ENCODE measurements at regions not wholly inside any gene's neighbourhood (a gene's known extent, or its start where the extent isn't known, plus 50 kb on each side); places are given as distances from the start of the nearest gene placed in this dataset.
"Not testable (repeated sequence)": the region's sequence is repeated elsewhere in the genome, so short reads cannot be mapped to it uniquely, and the experiment has no call there.

DNA sequence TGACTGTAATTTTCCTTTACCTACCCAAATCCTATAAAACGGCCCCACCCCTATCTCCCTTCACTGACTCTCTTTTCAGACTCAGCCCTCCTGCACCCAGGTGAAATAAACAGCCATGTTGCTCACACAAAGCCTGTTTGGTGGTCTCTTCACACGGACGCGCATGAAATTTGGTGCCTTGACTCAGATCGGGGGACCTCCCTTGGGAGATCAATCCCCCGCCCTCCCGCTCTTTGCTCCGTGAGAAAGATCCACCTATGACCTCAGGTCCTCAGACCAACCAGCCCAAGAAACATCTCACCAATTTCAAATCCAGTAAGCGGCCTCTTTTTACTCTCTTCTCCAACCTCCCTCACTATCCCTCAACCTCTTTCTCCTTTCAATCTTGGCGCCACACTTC lies 1344.7 kb upstream of the GOT2 start:
- DNase-seq; H3K4me2 ChIP-seq; H3F3A ChIP-seq (replicated peaks; ENCODE audit: insufficient read depth); H3K4me1 ChIP-seq (ENCODE audit: control insufficient read depth in 1 of 2, insufficient read depth in 2 of 2, low read depth in 1 of 2, low read length in 1 of 2); H3K9me2 ChIP-seq; H3K4me3 ChIP-seq (ENCODE audit: low read depth in 2 of 2, low read length in 1 of 2); H3K9me3 ChIP-seq; H2AFZ ChIP-seq (ENCODE audit: low read depth); POLR2A ChIA-PET; H3K36me3 ChIP-seq (replicated peaks in 1 of 2; ENCODE audit: control insufficient read depth in 1 of 2, insufficient read depth in 2 of 2, low read length in 1 of 2); H3K79me2 ChIP-seq (ENCODE audit: insufficient read depth); H4K20me1 ChIP-seq (ENCODE audit: insufficient read depth); CTCF ChIA-PET; H3K27me3 ChIP-seq (ENCODE audit: insufficient read depth); H3K9ac ChIP-seq; H3K27ac ChIP-seq (ENCODE audit: low read depth in 2 of 2, low read length in 1 of 2): not testable (repeated sequence)
- WGBS (ENCODE audit: low lambda C conversion rate): 63% methylated on average over 9 of the region's 10 CpGs

DNA sequence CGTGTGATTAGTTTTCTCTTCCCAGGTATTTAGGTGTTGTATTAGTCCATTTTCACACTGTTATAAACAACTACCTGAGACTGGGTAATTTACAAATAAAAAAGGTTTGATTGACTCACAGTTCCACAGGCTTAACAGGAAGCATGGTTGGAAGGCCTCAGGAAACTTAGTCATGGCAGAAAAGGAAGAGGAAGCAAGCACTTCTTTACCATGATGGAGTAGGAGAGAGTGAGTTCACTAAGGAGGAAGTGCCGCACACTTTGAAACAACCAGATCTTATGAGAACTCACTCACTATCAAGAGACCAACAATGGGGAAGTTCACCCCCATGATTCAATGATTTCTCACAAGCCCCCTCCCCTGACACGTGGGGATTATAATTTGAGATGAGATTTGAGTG lies 1343.7 kb upstream of the GOT2 start:
- Histone ChIP-seq H4K20me1 (ENCODE audit: insufficient read depth) (no peaks in the 10 kb centered on the region), H3K4me1 (ENCODE audit: control insufficient read depth in 1 of 2, insufficient read depth in 2 of 2, low read depth in 1 of 2, low read length in 1 of 2) (no peaks in the 10 kb centered on the region), H3F3A (replicated peaks; ENCODE audit: insufficient read depth) (no peaks in the 10 kb centered on the region), H3K27ac (ENCODE audit: low read depth in 2 of 2, low read length in 1 of 2) (no peak overlapping the region), H3K4me2 (no peak overlapping the region), H3K9me2 (no peaks in the 10 kb centered on the region), H3K4me3 (ENCODE audit: low read depth in 2 of 2, low read length in 1 of 2) (no peak overlapping the region), H3K79me2 (ENCODE audit: insufficient read depth) (no peaks in the 10 kb centered on the region), H3K9ac (no peak overlapping the region), H3K27me3 (ENCODE audit: insufficient read depth) (no peaks in the 10 kb centered on the region), H3K36me3 (replicated peaks in 1 of 2; ENCODE audit: control insufficient read depth in 1 of 2, insufficient read depth in 2 of 2, low read length in 1 of 2) (no peaks in the 10 kb centered on the region), H3K9me3 (no peaks in the 10 kb centered on the region), H2AFZ (ENCODE audit: low read depth) (no peak overlapping the region)
- no peak for DNase-seq
- WGBS (ENCODE audit: low lambda C conversion rate): 42% methylated on average over 3 of the region's 3 CpGs
- POLR2A ChIA-PET: no interaction called here
- TF ChIP-seq GATA2 (CRISPR knock-in tag; IDR thresholded peaks at IDR 0.05) (no peak), GABPA (IDR thresholded peaks at IDR 0.05; ENCODE audit: low read depth) (no peak), NRF1 (IDR thresholded peaks at IDR 0.05; ENCODE audit: low read depth, low read length) (no peak), EP300 (IDR thresholded peaks at IDR 0.05; ENCODE audit: borderline replicate concordance in 1 of 2, low read depth in 1 of 2, low read length in 1 of 2) (no peak), CHD2 (IDR thresholded peaks at IDR 0.05; ENCODE audit: low read length, partially characterized antibody) (no peak), FOXM1 (IDR thresholded peaks at IDR 0.05; ENCODE audit: low read depth) (no peak), JUND (IDR thresholded peaks at IDR 0.05) (no peak), RCOR1 (IDR thresholded peaks at IDR 0.05; ENCODE audit: low read length) (no peak), EZH2phosphoT487 (IDR thresholded peaks at IDR 0.05; ENCODE audit: borderline replicate concordance, low read depth) (no peak), FOXJ3 (CRISPR knock-in tag; IDR thresholded peaks at IDR 0.05) (no peak), RXRA (IDR thresholded peaks at IDR 0.05; ENCODE audit: borderline replicate concordance, low read depth) (no peak), NFIC (IDR thresholded peaks at IDR 0.05; ENCODE audit: borderline replicate concordance) (no peak), RAD21 (IDR thresholded peaks at IDR 0.05; ENCODE audit: low read length) (no peak)
- TF ChIP-seq, protein P1, sequence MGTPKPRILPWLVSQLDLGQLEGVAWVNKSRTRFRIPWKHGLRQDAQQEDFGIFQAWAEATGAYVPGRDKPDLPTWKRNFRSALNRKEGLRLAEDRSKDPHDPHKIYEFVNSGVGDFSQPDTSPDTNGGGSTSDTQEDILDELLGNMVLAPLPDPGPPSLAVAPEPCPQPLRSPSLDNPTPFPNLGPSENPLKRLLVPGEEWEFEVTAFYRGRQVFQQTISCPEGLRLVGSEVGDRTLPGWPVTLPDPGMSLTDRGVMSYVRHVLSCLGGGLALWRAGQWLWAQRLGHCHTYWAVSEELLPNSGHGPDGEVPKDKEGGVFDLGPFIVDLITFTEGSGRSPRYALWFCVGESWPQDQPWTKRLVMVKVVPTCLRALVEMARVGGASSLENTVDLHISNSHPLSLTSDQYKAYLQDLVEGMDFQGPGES (IDR thresholded peaks at IDR 0.05; ENCODE audit: low read depth, low read length): no peak
- TF ChIP-seq, protein P2, sequence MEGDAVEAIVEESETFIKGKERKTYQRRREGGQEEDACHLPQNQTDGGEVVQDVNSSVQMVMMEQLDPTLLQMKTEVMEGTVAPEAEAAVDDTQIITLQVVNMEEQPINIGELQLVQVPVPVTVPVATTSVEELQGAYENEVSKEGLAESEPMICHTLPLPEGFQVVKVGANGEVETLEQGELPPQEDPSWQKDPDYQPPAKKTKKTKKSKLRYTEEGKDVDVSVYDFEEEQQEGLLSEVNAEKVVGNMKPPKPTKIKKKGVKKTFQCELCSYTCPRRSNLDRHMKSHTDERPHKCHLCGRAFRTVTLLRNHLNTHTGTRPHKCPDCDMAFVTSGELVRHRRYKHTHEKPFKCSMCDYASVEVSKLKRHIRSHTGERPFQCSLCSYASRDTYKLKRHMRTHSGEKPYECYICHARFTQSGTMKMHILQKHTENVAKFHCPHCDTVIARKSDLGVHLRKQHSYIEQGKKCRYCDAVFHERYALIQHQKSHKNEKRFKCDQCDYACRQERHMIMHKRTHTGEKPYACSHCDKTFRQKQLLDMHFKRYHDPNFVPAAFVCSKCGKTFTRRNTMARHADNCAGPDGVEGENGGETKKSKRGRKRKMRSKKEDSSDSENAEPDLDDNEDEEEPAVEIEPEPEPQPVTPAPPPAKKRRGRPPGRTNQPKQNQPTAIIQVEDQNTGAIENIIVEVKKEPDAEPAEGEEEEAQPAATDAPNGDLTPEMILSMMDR (IDR thresholded peaks at IDR 0.05): no peak
- TF ChIP-seq, protein P3, sequence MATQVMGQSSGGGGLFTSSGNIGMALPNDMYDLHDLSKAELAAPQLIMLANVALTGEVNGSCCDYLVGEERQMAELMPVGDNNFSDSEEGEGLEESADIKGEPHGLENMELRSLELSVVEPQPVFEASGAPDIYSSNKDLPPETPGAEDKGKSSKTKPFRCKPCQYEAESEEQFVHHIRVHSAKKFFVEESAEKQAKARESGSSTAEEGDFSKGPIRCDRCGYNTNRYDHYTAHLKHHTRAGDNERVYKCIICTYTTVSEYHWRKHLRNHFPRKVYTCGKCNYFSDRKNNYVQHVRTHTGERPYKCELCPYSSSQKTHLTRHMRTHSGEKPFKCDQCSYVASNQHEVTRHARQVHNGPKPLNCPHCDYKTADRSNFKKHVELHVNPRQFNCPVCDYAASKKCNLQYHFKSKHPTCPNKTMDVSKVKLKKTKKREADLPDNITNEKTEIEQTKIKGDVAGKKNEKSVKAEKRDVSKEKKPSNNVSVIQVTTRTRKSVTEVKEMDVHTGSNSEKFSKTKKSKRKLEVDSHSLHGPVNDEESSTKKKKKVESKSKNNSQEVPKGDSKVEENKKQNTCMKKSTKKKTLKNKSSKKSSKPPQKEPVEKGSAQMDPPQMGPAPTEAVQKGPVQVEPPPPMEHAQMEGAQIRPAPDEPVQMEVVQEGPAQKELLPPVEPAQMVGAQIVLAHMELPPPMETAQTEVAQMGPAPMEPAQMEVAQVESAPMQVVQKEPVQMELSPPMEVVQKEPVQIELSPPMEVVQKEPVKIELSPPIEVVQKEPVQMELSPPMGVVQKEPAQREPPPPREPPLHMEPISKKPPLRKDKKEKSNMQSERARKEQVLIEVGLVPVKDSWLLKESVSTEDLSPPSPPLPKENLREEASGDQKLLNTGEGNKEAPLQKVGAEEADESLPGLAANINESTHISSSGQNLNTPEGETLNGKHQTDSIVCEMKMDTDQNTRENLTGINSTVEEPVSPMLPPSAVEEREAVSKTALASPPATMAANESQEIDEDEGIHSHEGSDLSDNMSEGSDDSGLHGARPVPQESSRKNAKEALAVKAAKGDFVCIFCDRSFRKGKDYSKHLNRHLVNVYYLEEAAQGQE (IDR thresholded peaks at IDR 0.05; ENCODE audit: low read depth, low read length): no peak
- TF ChIP-seq, protein P4, sequence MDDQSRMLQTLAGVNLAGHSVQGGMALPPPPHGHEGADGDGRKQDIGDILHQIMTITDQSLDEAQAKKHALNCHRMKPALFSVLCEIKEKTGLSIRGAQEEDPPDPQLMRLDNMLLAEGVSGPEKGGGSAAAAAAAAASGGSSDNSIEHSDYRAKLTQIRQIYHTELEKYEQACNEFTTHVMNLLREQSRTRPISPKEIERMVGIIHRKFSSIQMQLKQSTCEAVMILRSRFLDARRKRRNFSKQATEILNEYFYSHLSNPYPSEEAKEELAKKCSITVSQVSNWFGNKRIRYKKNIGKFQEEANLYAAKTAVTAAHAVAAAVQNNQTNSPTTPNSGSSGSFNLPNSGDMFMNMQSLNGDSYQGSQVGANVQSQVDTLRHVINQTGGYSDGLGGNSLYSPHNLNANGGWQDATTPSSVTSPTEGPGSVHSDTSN (IDR thresholded peaks at IDR 0.05): no peak
- TF ChIP-seq, protein P5, sequence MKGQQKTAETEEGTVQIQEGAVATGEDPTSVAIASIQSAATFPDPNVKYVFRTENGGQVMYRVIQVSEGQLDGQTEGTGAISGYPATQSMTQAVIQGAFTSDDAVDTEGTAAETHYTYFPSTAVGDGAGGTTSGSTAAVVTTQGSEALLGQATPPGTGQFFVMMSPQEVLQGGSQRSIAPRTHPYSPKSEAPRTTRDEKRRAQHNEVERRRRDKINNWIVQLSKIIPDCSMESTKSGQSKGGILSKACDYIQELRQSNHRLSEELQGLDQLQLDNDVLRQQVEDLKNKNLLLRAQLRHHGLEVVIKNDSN (IDR thresholded peaks at IDR 0.05; ENCODE audit: borderline replicate concordance, low read depth): no peak
- TF ChIP-seq, protein P6, sequence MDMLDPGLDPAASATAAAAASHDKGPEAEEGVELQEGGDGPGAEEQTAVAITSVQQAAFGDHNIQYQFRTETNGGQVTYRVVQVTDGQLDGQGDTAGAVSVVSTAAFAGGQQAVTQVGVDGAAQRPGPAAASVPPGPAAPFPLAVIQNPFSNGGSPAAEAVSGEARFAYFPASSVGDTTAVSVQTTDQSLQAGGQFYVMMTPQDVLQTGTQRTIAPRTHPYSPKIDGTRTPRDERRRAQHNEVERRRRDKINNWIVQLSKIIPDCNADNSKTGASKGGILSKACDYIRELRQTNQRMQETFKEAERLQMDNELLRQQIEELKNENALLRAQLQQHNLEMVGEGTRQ (IDR thresholded peaks at IDR 0.05; ENCODE audit: borderline replicate concordance, low read depth, low read length): no peak
- CTCF ChIA-PET: no interaction called here

Data from SK-N-SH (cell line).